Duodenal mucosa (tissue), 2 donors: ENCODE measurements at regions not wholly inside any gene's neighbourhood (a gene's known extent, or its start where the extent isn't known, plus 50 kb on each side); places are given as distances from the start of the nearest gene placed in this dataset.
"Not testable (repeated sequence)": the region's sequence is repeated elsewhere in the genome, so short reads cannot be mapped to it uniquely, and the experiment has no call there.

ENCODE experiments used
- H3K27ac ChIP-seq: one replicate; pipeline ENCODE4 v1.7.0; 2013; ENCODE audit warnings: low read depth, low read length
- H3K27me3 ChIP-seq, 2 donors: one replicate each; pipeline ENCODE4 v1.7.0; 2013; ENCODE audit warnings: low read length in 2 of 2, control low read depth in 1 of 2; ENCODE audit not compliant: insufficient read depth in 2 of 2, control insufficient read depth in 1 of 2
- H3K36me3 ChIP-seq, 2 donors: one replicate each; pipeline ENCODE4 v1.7.0; 2013; ENCODE audit warnings: low read length in 2 of 2, control low read depth in 1 of 2; ENCODE audit not compliant: insufficient read depth in 2 of 2, control insufficient read depth in 1 of 2
- H3K4me1 ChIP-seq, 2 donors: one replicate each; pipeline ENCODE4 v1.7.0; 2013; ENCODE audit warnings: low read length in 2 of 2, control low read depth in 1 of 2; ENCODE audit not compliant: insufficient read depth in 2 of 2, control insufficient read depth in 1 of 2
- H3K4me3 ChIP-seq, 2 donors: one replicate each; pipeline ENCODE4 v1.7.0; 2013; ENCODE audit warnings: low read length in 2 of 2, low read depth in 1 of 2
- H3K9ac ChIP-seq, 2 donors: one replicate each; pipeline ENCODE4 v1.7.0; 2013; ENCODE audit warnings: low read length in 2 of 2, low read depth in 1 of 2
- H3K9me3 ChIP-seq, 2 donors: one replicate each; pipeline ENCODE4 v1.7.0; 2013; ENCODE audit warnings: low read length in 2 of 2, control low read depth in 1 of 2; ENCODE audit not compliant: control insufficient read depth in 1 of 2

DNA sequence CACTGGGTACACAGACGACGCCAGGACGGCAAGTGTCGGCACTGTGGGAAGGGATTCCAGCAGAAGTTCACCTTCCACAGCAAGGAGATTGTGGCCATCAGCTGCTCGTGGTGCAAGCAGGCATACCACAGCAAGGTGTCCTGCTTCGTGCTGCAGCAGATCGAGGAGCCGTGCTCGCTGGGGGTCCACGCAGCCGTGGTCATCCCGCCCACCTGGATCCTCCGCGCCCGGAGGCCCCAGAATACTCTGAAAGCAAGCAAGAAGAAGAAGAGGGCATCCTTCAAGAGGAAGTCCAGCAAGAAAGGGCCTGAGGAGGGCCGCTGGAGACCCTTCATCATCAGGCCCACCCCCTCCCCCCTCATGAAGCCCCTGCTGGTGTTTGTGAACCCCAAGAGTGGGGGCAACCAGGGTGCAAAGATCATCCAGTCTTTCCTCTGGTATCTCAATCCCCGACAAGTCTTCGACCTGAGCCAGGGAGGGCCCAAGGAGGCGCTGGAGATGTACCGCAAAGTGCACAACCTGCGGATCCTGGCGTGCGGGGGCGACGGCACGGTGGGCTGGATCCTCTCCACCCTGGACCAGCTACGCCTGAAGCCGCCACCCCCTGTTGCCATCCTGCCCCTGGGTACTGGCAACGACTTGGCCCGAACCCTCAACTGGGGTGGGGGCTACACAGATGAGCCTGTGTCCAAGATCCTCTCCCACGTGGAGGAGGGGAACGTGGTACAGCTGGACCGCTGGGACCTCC, 89.4 kb downstream of the LACC1 start:
- H3K27ac ChIP-seq, H3K9ac ChIP-seq, H3K36me3 ChIP-seq, H3K4me3 ChIP-seq, H3K4me1 ChIP-seq, H3K9me3 ChIP-seq, H3K27me3 ChIP-seq: not testable (repeated sequence)

DNA sequence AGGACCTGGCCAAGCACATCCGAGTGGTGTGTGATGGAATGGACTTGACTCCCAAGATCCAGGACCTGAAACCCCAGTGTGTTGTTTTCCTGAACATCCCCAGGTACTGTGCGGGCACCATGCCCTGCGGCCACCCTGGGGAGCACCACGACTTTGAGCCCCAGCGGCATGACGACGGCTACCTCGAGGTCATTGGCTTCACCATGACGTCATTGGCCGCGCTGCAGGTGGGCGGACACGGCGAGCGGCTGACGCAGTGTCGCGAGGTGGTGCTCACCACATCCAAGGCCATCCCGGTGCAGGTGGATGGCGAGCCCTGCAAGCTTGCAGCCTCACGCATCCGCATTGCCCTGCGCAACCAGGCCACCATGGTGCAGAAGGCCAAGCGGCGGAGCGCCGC, 90.2 kb downstream of the LACC1 start:
- H3K27ac ChIP-seq, H3K36me3 ChIP-seq, H3K4me3 ChIP-seq: not testable (repeated sequence)

DNA sequence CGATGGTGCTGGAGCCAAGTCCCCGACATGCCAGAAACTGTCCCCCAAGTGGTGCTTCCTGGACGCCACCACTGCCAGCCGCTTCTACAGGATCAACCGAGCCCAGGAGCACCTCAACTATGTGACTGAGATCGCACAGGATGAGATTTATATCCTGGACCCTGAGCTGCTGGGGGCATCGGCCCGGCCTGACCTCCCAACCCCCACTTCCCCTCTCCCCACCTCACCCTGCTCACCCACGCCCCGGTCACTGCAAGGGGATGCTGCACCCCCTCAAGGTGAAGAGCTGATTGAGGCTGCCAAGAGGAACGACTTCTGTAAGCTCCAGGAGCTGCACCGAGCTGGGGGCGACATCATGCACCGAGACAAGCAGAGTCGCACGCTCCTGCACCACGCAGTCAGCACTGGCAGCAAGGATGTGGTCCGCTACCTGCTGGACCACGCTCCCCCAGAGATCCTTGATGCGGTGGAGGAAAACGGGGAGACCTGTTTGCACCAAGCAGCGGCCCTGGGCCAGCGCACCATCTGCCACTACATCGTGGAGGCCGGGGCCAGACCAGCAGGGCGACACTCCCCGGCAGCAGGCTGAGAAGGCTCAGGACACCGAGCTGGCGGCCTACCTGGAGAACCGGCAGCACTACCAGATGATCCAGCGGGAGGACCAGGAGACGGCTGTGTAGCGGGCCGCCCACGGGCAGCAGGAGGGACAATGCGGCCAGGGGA, 91.0 kb downstream of the LACC1 start:
- H3K4me3 ChIP-seq, H3K27ac ChIP-seq, H3K4me1 ChIP-seq: not testable (repeated sequence)

More for the DNA sequence above, 90.2 kb downstream of the LACC1 start:
- H3K4me1 ChIP-seq, H3K9me3 ChIP-seq, H3K27me3 ChIP-seq, H3K9ac ChIP-seq: not testable (repeated sequence)

DNA sequence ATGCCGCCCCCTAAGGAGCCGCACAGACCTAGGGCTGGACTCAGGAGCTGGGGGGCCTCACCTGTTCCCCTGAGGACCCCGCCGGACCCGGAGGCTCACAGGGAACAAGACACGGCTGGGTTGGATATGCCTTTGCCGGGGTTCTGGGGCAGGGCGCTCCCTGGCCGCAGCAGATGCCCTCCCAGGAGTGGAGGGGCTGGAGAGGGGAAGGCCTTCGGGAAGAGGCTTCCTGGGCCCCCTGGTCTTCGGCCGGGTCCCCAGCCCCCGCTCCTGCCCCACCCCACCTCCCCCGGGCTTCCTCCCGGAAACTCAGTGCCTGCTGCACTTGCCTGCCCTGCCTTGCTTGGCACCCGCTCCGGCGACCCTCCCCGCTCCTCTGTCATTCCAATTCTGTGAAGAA, 91.6 kb downstream of the LACC1 start:
- not testable (repeated sequence) for H3K9ac ChIP-seq, H3K27ac ChIP-seq, H3K9me3 ChIP-seq, H3K4me1 ChIP-seq, H3K4me3 ChIP-seq, H3K36me3 ChIP-seq, H3K27me3 ChIP-seq

More for the DNA sequence above, 91.0 kb downstream of the LACC1 start:
- not testable (repeated sequence) for H3K36me3 ChIP-seq, H3K9ac ChIP-seq, H3K9me3 ChIP-seq, H3K27me3 ChIP-seq

DNA sequence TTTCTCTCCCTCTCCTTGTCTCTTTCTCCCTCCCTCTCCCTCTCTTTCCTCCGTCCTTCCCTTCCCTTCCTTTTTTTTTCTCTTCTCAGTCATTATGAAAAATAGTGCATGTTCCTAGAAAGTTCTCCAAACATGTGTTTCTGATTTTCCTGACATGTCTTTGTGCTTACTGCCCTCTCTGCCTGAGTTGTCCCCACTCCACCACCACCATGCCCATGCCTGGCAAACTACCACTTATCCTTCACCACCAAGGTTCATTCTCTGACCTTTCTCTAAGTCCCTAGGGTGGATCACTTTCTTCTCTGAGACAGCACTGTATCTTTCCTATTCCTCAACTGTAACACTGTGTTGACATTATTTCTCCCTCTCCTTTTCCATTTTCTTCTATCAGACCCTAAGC, 98.2 kb downstream of the LACC1 start:
- H3K9ac ChIP-seq = no peak overlapping the region
- no peak overlapping the region for H3K4me3 ChIP-seq
- no peaks in the 10 kb centered on the region for H3K4me1 ChIP-seq
- no peaks in the 10 kb centered on the region for H3K9me3 ChIP-seq
- H3K27me3 ChIP-seq = no peaks in the 10 kb centered on the region
- H3K36me3 ChIP-seq = no peaks in the 10 kb centered on the region
- no peak overlapping the region for H3K27ac ChIP-seq

DNA sequence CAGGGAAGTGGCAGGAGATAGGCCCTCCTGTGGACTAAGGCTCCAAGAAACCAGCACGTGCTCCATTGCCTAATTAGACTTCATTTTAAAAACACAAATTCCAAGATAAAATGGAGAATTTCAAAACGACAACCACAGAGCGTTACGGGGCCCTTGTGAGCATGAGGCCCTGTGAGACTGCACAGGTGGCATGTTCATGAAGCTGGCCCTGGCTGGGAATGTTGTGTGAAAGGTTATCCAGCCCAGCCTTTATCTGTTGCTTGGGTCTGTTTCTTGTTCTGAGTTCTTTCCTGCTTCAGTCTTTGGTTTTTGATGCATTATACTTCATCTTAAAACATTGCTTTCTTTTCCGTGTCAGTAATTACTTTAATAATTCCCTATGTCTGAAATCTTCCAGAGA, 99.0 kb downstream of the LACC1 start:
- no peaks in the 10 kb centered on the region for H3K36me3 ChIP-seq
- no peak overlapping the region for H3K27ac ChIP-seq
- no peak overlapping the region for H3K9ac ChIP-seq
- H3K9me3 ChIP-seq = no peaks in the 10 kb centered on the region
- no peak overlapping the region for H3K4me3 ChIP-seq
- no peaks in the 10 kb centered on the region for H3K4me1 ChIP-seq
- H3K27me3 ChIP-seq = no peaks in the 10 kb centered on the region

DNA sequence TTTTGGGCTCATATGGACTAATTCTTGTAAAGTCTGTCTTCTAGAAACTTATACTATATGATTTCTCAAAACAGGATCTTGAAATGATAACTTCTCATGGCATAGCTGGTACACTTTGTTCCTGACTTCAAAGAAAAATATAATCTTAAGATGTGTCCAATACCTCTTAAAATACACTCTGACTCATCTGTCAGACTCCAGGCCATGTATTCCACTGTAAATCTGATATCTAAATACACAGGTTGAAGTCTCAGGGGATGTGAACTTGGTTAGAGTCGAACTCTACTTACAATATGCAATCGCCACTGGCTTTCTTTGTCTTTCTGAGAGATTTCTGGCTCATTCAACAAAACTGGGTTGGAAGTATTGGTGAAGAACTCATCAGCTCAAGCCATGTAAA, 99.8 kb downstream of the LACC1 start:
- no peaks in the 10 kb centered on the region for H3K27me3 ChIP-seq
- H3K9ac ChIP-seq = no peak overlapping the region
- no peak overlapping the region for H3K4me3 ChIP-seq
- H3K36me3 ChIP-seq = no peaks in the 10 kb centered on the region
- no peak overlapping the region for H3K27ac ChIP-seq
- no peaks in the 10 kb centered on the region for H3K4me1 ChIP-seq
- no peaks in the 10 kb centered on the region for H3K9me3 ChIP-seq

DNA sequence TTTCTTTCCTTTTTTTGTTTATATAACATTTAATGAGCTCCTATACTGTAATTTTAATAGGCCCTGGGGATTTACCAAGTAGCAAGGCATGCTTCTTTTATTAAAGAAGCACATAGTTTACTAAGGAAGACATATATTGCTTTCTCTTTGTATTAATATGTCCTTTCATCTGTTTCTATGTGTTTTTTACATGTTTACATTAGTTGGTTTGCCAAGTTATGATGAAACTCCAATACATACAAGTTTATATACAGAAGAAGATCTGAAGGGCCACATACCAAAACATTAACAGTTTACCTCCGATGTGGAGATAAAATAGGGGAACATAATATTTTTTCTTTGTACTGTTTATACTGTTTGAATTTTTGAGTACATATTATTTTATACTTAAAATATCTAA, 100.9 kb downstream of the LACC1 start:
- H3K36me3 ChIP-seq = no peaks in the 10 kb centered on the region
- H3K9me3 ChIP-seq = no peaks in the 10 kb centered on the region
- H3K4me1 ChIP-seq = no peaks in the 10 kb centered on the region
- H3K27ac ChIP-seq = no peak overlapping the region
- H3K4me3 ChIP-seq = no peak overlapping the region
- H3K9ac ChIP-seq = no peak overlapping the region
- H3K27me3 ChIP-seq = no peaks in the 10 kb centered on the region

DNA sequence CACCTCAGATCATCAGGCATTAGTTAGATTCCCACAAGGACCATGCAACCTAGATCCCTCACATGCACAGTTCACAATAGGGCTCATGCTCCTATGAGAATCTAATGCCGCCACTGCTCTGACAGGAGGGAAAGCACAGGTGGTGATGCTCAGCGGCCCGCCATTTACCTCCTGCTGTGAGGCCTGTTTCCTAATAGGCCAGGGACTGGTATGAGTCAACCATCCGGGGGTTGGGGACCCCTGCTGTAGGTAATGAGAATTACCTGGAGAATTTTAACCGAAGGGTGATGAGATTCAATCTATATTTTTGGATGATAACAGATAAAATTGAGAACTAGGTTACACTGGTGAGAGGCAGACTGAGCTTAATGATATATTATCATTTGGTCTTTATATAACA, 101.4 kb downstream of the LACC1 start:
- Histone ChIP-seq H3K4me1 (no peaks in the 10 kb centered on the region), H3K27ac (no peak overlapping the region), H3K27me3 (no peaks in the 10 kb centered on the region), H3K9ac (no peak overlapping the region), H3K9me3 (no peaks in the 10 kb centered on the region), H3K36me3 (no peaks in the 10 kb centered on the region), H3K4me3 (no peak overlapping the region)

DNA sequence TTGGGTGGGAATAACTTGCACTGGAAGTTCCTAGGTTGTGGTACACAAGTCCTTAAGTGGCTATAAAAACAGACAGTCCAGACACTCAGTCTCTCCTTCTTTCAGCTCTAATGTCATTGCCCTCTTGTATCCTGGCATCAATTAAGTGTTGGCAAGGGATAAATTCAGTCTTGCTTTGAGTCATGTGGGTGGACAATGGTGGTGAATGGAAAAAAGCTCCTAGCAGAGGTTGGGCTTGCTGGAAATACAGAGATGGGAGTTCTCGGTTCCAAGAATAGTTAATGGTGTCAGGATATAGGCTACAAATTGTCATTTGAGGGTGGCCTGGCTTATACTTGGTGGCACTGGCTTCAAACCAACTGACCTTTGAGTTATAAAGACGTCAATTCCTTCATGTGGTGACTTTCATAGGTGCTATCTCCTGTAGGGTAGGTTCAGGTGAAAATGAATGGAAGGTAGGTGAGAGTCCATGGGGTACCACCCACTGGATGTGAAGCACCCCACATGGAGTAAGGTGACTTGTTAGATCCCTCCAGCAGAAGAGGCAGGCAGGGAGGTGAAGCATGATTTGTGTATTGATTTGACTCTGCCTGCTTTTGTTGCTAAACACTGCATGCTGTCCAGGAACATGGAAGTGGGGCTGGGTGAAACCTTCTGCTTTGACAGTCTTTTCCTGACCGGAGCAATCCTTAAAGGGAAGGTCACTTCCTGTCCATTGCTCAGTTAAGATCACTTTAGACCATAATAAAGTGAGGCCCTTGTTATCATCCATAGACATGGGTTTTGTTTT, 102.0 kb downstream of the LACC1 start:
- Histone ChIP-seq H3K27me3 (no peaks in the 10 kb centered on the region), H3K9ac (no peak overlapping the region), H3K27ac (no peak overlapping the region), H3K36me3 (no peaks in the 10 kb centered on the region), H3K4me1 (no peaks in the 10 kb centered on the region), H3K4me3 (no peak overlapping the region), H3K9me3 (no peaks in the 10 kb centered on the region)
